ENCODE measurements at regions not wholly inside any gene's neighbourhood (a gene's known extent, or its start where the extent isn't known, plus 50 kb on each side); places are given as distances from the start of the nearest gene placed in this dataset.
"Not testable (repeated sequence)": the region's sequence is repeated elsewhere in the genome, so short reads cannot be mapped to it uniquely, and the experiment has no call there.

- DNase-seq, result no peak
These were observed 65.5 kb downstream of the VCX2 start for GRCh38 chrX:8105531-8105930.

DNA sequence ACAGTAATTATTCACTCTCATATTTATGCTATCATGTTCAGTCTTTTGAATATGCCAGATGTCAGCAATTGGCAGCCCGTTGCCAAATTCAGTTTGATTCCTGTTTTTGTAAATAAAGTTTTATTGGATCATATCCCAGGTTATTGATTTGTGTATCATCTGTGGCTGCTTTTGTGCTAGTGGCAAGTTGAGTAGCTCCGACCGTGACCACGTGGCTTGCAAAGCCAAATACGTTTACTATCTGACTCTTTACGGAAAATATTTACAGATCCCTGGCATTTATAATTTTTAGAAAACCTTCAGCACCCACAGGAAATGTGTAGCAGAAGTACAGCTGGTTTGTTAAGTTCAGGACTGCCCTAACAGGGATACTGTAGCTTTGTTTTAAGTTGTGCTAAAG lies 67.4 kb downstream of the VCX2 start:
- DNase-seq, result no peak

GRCh38 chrX:8091510-8091909 lies 79.6 kb downstream of the VCX2 start:
- DNase-seq, result no peak

DNA sequence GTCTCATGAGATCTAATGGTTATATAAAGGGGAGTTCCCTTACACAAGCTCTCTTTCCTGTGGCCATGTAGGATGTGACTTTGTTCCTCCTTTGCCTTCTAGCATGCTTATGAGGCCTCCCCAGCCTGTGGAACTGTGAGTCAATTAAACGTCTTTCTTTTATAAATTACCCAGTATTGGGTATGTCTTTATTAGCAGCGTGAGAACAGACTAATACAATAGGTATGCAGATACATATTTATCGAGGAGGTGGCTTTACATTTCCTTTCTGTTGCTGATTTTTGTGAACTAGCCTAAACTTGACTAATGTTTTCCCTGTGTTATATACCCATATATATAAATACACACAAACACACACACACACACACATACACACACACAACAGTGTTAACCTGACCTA lies 80.2 kb downstream of the VCX2 start:
- DNase-seq, result no peak

DNA sequence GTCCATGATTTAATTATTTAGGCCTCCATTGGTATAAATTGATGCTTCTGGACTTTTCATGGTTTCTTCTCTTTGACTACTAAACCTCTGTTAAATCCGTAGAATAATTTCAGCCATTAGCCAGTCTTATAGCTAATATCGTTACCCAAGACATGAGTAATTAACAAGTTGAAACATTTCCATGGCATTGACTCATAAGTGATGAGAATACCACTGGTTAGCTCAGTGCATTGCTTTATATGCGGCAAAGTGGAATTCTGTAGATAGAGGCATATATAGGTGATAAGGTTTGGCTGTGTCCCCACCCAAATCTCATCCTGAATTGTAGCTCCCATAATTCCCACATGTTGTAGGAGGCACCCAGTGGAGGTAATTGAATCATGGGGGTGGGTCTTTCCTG lies 80.6 kb downstream of the VCX2 start:
- no peak for DNase-seq

DNA sequence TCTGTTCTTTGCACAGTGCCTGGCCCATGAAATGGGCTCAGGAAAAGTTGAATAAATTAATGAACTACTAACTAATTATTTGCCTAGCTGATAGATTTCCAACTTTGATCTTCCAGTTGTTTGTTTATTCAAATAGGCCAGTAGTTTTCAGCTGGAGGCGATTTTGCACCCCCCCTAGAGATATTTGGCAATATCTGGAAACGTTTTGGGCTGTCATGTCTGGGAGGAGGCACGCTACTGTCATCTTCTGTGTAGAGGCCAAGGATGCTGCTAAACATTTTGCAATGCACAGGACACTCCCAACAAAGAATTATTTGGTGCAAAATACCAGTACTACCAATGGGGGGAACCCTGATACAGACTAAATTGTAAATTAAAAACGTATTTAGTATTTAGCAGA lies 81.9 kb downstream of the VCX2 start:
- DNase-seq, result no peak

- no peak for DNase-seq
These were observed 87.1 kb downstream of the VCX2 start for GRCh38 chrX:8084006-8084405.

GRCh38 chrX:8083286-8083685 lies 87.8 kb downstream of the VCX2 start:
- DNase-seq, result no peak

DNA sequence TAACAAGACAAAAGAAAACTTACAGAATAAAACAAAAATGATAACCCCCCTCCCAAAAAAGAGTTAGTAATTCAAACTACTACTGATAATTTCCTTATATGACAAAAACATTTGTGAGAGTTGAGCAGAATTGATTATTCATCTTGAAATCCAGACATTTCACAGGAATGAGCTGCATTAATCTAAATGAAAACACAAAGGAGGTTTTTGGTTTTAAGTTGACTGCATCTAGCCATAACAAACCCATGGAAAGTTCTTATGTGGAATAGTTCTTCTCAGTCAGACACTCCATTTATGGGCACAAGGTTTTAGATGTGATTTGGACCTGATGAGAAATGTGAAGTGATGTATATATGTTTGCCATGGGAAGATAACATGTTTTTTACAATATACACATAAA lies 95.4 kb downstream of the VCX2 start:
- DNase-seq, result no peak

GRCh38 chrX:8067754-8068462 lies 103.2 kb downstream of the VCX2 start:
- DNase-seq, result no peak

- no peak for DNase-seq
These were observed 118.2 kb downstream of the VCX2 start for GRCh38 chrX:8052909-8053308.

- DNase-seq, result no peak
These were observed 121.2 kb downstream of the VCX2 start for GRCh38 chrX:8049827-8050226.

- no peak for DNase-seq
These were observed 121.3 kb upstream of the PNPLA4 start for GRCh38 chrX:8048466-8048865.

GRCh38 chrX:8044947-8045346 lies 117.7 kb upstream of the PNPLA4 start:
- no peak for DNase-seq

- no peak for DNase-seq
These were observed 116.3 kb upstream of the PNPLA4 start for GRCh38 chrX:8043546-8043945.

GRCh38 chrX:8043121-8043520 lies 115.9 kb upstream of the PNPLA4 start:
- no peak for DNase-seq

DNA sequence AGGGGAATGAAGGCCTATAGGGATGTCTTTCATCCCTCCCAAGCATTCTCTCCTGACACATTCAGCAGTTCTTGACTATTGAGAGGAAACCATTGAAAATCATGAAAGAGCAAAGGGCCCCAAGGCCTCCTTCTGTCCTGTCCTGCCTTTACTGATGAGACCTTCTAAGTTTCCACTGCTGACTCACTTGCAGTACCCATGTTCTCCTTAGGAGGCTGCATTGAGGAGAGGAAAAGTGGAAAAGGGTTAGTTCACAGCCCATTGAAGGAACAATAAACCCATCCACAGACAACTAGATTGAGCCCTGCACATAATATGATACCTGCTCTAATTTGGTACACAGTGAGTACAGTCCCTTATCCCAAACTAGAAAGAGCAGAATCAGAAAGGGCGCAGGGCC lies 115.1 kb upstream of the PNPLA4 start:
- peak in 1 of 2 experiments; percentile 1 for DNase-seq

DNA sequence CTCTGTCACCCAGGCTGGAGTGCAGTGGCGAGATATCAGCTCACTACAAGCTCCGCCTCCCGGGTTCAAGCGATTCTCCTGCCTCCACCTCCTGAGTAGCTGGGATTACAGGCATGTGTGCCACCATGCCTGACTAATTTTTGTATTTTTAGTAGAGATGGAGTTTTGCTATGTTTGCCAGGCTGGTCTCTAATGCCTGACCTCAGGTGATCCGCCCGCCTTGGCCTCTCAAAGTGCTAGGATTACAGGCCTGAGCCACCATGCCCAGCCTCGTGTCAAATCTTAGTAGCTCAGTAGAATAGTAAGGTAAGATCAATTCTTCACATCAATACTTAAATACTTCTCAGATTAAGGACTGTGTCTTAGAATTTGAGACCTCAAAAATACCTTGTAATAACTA lies 112.5 kb upstream of the PNPLA4 start:
- DNase-seq, result not testable (repeated sequence)

DNA sequence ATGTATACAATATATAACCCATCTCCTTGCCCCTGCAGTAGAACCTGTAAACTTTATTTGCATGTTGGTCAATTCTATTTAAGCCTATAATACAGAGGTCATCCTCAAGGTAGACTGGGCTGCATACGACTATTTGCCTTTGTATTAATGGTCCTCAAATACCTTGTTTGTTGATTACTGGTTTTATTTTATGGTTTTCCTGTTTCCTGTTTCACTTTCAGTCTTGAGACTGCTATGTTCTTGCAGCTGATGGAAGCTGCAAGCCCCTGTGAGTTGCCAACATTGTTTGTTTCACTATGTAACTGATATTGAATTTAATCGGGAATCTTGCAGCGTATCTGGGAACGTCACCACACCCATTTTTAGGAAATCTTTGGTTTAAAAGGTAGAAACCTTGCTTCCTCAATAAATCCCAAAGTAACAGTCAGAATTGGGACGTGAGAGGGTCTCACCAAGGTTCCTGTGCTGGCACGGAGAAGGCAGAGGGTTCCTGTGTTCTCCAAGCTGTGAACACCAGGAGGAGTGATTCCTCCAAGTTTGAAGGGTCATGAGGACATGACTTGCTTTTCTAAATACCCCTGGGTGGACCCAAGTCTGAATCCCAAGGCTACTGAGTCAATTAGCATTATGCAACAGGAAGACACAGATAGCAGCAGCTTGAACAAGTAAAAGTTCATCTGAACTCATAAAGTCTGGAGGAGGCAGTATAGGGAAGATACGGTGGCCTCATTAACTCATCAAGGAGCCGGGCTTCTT lies 110.6 kb upstream of the PNPLA4 start:
- no peak for DNase-seq

DNA sequence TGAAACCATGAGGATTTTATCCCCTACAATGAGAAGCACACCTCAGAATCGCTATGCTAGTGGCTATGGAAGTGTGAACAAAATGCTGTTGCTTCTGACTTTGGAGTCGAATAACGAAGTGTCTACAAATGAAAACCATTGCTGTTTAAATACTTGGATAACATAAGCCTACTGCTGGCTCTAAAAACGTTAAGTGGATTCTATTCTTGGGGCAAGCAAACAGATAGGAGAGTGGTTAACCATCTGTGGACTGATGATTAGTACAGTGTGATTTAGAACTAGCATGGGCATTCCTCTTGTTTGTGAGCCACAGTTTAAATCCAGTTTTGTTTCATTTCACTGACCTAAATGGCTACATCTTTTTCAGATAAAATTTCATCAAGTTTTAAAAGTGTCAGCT lies 109.7 kb upstream of the PNPLA4 start:
- DNase-seq, result no peak

GRCh38 chrX:8034058-8034457 lies 106.8 kb upstream of the PNPLA4 start:
- DNase-seq, result no peak

- no peak for DNase-seq
These were observed 106.0 kb upstream of the PNPLA4 start for GRCh38 chrX:8033175-8033574.

- DNase-seq, result no peak
These were observed 103.1 kb upstream of the PNPLA4 start for GRCh38 chrX:8030361-8030760.

DNA sequence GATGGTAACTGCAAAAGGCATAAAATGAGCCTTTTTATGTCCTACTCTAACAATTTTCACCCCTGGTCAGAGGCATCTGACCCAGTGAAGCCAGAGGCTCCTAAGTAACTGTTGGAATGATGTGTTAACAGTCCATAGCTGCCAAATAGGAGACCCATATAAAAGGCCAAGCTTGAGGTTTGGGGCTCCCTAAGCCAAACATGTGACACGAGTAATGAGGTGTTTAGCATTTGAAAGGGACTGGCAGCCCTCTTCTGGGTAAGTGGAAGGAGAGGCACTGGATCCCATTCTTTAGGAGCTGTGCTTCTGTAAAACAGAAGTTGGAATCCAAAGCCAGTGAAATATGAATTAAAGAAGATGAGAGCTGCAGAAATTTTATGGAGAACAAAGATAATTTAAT lies 100.6 kb upstream of the PNPLA4 start:
- DNase-seq, result no peak

- DNase-seq, result no peak
These were observed 98.5 kb upstream of the PNPLA4 start for GRCh38 chrX:8025705-8026104.

Measured in Kasumi-1 (cell line).